ENCODE measurements at regions not wholly inside any gene's neighbourhood (a gene's known extent, or its start where the extent isn't known, plus 50 kb on each side); places are given as distances from the start of the nearest gene placed in this dataset.

DNA sequence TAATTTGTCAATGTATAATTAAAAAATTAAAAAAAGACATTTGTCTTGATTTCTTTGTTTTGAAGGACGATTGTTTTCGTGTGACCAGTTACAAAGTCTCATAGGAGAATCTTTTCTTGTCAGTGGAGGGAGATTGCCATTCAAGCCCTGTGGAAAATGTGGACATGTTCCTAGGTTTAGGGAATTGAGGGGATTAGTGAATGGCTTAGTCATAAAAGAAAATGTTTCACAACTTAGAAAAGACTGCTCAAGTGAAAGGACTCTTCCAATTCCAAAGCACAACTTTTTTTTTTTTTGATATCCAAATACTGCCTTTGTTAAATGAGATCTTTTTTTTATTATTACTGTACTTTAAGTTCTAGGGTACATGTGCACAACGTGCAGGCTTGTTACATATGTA is 140.7 kb upstream of the HABP2 start:
- TF ChIP-seq, protein P1, sequence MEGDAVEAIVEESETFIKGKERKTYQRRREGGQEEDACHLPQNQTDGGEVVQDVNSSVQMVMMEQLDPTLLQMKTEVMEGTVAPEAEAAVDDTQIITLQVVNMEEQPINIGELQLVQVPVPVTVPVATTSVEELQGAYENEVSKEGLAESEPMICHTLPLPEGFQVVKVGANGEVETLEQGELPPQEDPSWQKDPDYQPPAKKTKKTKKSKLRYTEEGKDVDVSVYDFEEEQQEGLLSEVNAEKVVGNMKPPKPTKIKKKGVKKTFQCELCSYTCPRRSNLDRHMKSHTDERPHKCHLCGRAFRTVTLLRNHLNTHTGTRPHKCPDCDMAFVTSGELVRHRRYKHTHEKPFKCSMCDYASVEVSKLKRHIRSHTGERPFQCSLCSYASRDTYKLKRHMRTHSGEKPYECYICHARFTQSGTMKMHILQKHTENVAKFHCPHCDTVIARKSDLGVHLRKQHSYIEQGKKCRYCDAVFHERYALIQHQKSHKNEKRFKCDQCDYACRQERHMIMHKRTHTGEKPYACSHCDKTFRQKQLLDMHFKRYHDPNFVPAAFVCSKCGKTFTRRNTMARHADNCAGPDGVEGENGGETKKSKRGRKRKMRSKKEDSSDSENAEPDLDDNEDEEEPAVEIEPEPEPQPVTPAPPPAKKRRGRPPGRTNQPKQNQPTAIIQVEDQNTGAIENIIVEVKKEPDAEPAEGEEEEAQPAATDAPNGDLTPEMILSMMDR (IDR thresholded peaks at IDR 0.05; ENCODE audit: insufficient read depth, low read length) = no peak
- no peak for TF ChIP-seq POLR2AphosphoS5 (IDR thresholded peaks at IDR 0.05; ENCODE audit: low read depth)
- TF ChIP-seq GABPA (IDR thresholded peaks at IDR 0.05; ENCODE audit: low read depth) = no peak

Measured in HL-60 (cell line).